ENCODE measurements at regions not wholly inside any gene's neighbourhood (a gene's known extent, or its start where the extent isn't known, plus 50 kb on each side); places are given as distances from the start of the nearest gene placed in this dataset.

- Histone ChIP-seq H3K9me3 (no peaks in the 10 kb centered on the region), H3K4me1 (no peaks in the 10 kb centered on the region), H3K27ac (no peak overlapping the region), H3K36me3 (no peaks in the 10 kb centered on the region), H3K4me3 (no peak overlapping the region), H3K27me3 (replicated peaks in 1 of 7) (peaks cover 0 to 4% (median 0%) of the 10 kb centered on the region in 7 donors)
- intact Hi-C loops (cut with DNase I; ENCODE audit: low total_unique reads), result no loop called here
- WGBS, 5 donors, result 22 to 55% (median 38%) methylated on average over 2 of the region's 2 CpGs
- no peak for TF ChIP-seq CTCF (IDR thresholded peaks at IDR 0.05 in 8 of 11, conservative IDR thresholded peaks at IDR 0.05 in 3 of 11)
- TF ChIP-seq POLR2AphosphoS5 (IDR thresholded peaks at IDR 0.05), result no peak
- TF ChIP-seq POLR2A (IDR thresholded peaks at IDR 0.05), result no peak
- DNase-seq, result no peak
Observed at GRCh38 chr4:147101678-147102077, 156.0 kb upstream of the TTC29 start.

GRCh38 chr4:147102596-147102995 is 156.9 kb upstream of the TTC29 start:
- no peaks in the 10 kb centered on the region for H3K9me3 ChIP-seq
- intact Hi-C loops (cut with DNase I; ENCODE audit: low total_unique reads), result no loop called here
- 89 to 100% (median 96%) methylated on average over 1 of the region's 1 CpG for WGBS, 5 donors
- no peaks in the 10 kb centered on the region for H3K36me3 ChIP-seq
- no peak overlapping the region for H3K4me3 ChIP-seq
- no peak for DNase-seq
- H3K27ac ChIP-seq, result no peak overlapping the region
- H3K4me1 ChIP-seq, result no peaks in the 10 kb centered on the region
- no peak for TF ChIP-seq POLR2AphosphoS5 (IDR thresholded peaks at IDR 0.05)
- TF ChIP-seq POLR2A (IDR thresholded peaks at IDR 0.05), result no peak
- no peak for TF ChIP-seq CTCF (IDR thresholded peaks at IDR 0.05 in 8 of 11, conservative IDR thresholded peaks at IDR 0.05 in 3 of 11)
- peaks cover 0 to 4% (median 0%) of the 10 kb centered on the region in 7 donors for H3K27me3 ChIP-seq (replicated peaks in 1 of 7)

- peak overlapping the region in 7 of 8 donors; percentile 12 to 46 (median 29) for H3K27ac ChIP-seq
- WGBS, 5 donors, result 36 to 48% (median 42%) methylated on average over 8 of the region's 8 CpGs
Observed at GRCh38 chr4:147103403-147103946, 157.8 kb upstream of the TTC29 start.

GRCh38 chr4:147104768-147105167 is 159.1 kb upstream of the TTC29 start:
- DNase-seq, result no peak
- Histone ChIP-seq H3K9me3 (no peaks in the 10 kb centered on the region), H3K27ac (peak overlapping the region in 4 of 8 donors; percentile 2 to 46 (median 22)), H3K4me3 (no peak overlapping the region), H3K27me3 (replicated peaks in 1 of 7) (no peaks in the 10 kb centered on the region), H3K4me1 (no peaks in the 10 kb centered on the region), H3K36me3 (no peaks in the 10 kb centered on the region)
- 42 to 73% (median 50%) methylated on average over 2 of the region's 2 CpGs for WGBS, 5 donors
- intact Hi-C loops (cut with DNase I; ENCODE audit: low total_unique reads), result no loop called here
- TF ChIP-seq POLR2A (IDR thresholded peaks at IDR 0.05) (no peak), CTCF (IDR thresholded peaks at IDR 0.05 in 8 of 11, conservative IDR thresholded peaks at IDR 0.05 in 3 of 11) (no peak), POLR2AphosphoS5 (IDR thresholded peaks at IDR 0.05) (no peak)

More at GRCh38 chr4:147103403-147103946, 157.8 kb upstream of the TTC29 start:
- TF ChIP-seq POLR2AphosphoS5 (IDR thresholded peaks at IDR 0.05) (peak in 1 of 3 donors; percentile 21), POLR2A (IDR thresholded peaks at IDR 0.05) (no peak), CTCF (IDR thresholded peaks at IDR 0.05 in 8 of 11, conservative IDR thresholded peaks at IDR 0.05 in 3 of 11) (no peak)
- H3K27me3 ChIP-seq (replicated peaks in 1 of 7), result peaks cover 0 to 4% (median 0%) of the 10 kb centered on the region in 7 donors
- no peaks in the 10 kb centered on the region for H3K36me3 ChIP-seq
- H3K4me1 ChIP-seq, result no peaks in the 10 kb centered on the region
- H3K4me3 ChIP-seq, result no peak overlapping the region
- intact Hi-C loops (cut with DNase I; ENCODE audit: low total_unique reads), result no loop called here
- no peaks in the 10 kb centered on the region for H3K9me3 ChIP-seq
- DNase-seq, result no peak
